ENCODE measurements at regions not wholly inside any gene's neighbourhood (a gene's known extent, or its start where the extent isn't known, plus 50 kb on each side); places are given as distances from the start of the nearest gene placed in this dataset.

DNA sequence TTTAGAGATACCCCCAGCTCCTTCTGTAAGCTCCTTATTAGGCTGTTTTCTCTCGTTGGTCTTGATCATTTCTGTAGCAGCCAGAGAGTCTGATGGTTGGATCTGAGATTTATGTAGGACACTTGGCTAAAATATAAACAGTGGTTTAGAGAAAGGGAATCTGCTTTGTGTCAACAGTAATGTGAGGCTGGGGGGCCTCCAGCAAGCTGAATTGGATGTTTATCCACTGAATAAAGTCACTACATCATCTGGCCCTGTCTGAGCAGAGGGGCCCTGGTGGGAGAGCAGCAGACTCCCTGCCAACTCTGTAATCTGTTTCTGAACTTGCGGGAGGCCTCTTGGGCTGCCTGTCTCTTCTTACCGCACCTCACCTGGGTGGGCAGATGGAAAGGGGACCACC is 328.5 kb upstream of the PLET1 start:
- intact Hi-C loops (cut with DNase I; ENCODE audit: low total_unique reads), result loop anchor here (10.0 kb wide), 1 partner anchor 516 kb away; no protein-coding TSS in a partner anchor
- no peak overlapping the region for H3K4me3 ChIP-seq (ENCODE audit: low read depth, poor library complexity, severe bottlenecking)
- DNase-seq (ENCODE audit: low spot score in 2 of 2), result no peak
- 75 to 77% methylated on average over 3 of the region's 3 CpGs for WGBS, 2 donors
- no peak for TF ChIP-seq POLR2A (IDR thresholded peaks at IDR 0.05)
- TF ChIP-seq, protein P1, sequence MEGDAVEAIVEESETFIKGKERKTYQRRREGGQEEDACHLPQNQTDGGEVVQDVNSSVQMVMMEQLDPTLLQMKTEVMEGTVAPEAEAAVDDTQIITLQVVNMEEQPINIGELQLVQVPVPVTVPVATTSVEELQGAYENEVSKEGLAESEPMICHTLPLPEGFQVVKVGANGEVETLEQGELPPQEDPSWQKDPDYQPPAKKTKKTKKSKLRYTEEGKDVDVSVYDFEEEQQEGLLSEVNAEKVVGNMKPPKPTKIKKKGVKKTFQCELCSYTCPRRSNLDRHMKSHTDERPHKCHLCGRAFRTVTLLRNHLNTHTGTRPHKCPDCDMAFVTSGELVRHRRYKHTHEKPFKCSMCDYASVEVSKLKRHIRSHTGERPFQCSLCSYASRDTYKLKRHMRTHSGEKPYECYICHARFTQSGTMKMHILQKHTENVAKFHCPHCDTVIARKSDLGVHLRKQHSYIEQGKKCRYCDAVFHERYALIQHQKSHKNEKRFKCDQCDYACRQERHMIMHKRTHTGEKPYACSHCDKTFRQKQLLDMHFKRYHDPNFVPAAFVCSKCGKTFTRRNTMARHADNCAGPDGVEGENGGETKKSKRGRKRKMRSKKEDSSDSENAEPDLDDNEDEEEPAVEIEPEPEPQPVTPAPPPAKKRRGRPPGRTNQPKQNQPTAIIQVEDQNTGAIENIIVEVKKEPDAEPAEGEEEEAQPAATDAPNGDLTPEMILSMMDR (IDR thresholded peaks at IDR 0.05), result no peak

DNA sequence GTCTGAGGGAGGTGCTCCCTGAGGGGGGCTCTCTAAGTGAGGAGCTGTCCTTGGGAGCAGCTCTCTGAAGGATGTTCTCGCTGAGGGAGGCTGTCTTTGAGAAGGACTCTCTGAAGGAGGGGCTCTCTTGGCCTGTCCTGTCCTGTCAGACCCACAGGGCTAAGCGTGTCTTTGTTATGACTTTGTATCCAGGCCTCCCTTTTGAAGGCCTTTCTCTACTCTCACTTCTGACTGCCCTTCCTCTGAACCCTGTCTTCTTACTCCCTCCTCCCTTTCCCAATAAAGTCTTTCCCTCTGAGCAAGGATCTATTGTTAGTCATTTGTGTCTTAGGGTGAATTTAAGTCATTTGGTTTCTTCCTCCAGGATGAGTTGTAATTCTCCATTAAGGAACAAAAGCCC is 330.1 kb upstream of the PLET1 start:
- TF ChIP-seq POLR2A (IDR thresholded peaks at IDR 0.05), result no peak
- TF ChIP-seq, protein P1 (IDR thresholded peaks at IDR 0.05), result no peak
- DNase-seq (ENCODE audit: low spot score in 2 of 2), result no peak
- H3K4me3 ChIP-seq (ENCODE audit: low read depth, poor library complexity, severe bottlenecking), result no peak overlapping the region
- intact Hi-C loops (cut with DNase I; ENCODE audit: low total_unique reads), result loop anchor here (5.0 kb wide), 1 partner anchor 697 kb away; no protein-coding TSS in a partner anchor
- WGBS, 2 donors, result 82 to 93% methylated on average over 2 of the region's 2 CpGs

DNA sequence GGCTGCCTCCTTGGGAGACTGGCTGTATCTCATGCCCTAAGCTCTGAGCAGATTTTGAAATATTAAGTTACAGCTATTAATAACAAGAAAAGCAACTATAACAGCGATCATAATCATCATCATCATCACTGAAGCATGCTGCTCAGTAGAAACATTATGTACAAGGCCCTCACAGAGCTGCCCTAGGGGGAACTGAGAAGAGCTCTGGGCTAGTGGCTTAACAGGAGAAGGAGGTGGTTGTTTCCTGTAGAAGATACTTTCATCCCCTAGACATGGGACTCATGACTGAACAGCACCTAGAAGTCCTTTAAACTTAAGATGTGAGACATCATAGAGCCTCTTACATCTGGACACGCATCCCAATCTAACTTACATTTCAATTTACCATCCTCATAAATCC is 332.8 kb upstream of the PLET1 start:
- no peak for DNase-seq (ENCODE audit: low spot score in 2 of 2)
- H3K4me3 ChIP-seq (ENCODE audit: low read depth, poor library complexity, severe bottlenecking), result no peak overlapping the region
- 84 to 94% methylated on average over 2 of the region's 2 CpGs for WGBS, 2 donors
- intact Hi-C loops (cut with DNase I; ENCODE audit: low total_unique reads), result loop anchor here (5.0 kb wide), 1 partner anchor 694 kb away; no protein-coding TSS in a partner anchor
- TF ChIP-seq, protein P1 (IDR thresholded peaks at IDR 0.05), result no peak
- TF ChIP-seq POLR2A (IDR thresholded peaks at IDR 0.05), result no peak

DNA sequence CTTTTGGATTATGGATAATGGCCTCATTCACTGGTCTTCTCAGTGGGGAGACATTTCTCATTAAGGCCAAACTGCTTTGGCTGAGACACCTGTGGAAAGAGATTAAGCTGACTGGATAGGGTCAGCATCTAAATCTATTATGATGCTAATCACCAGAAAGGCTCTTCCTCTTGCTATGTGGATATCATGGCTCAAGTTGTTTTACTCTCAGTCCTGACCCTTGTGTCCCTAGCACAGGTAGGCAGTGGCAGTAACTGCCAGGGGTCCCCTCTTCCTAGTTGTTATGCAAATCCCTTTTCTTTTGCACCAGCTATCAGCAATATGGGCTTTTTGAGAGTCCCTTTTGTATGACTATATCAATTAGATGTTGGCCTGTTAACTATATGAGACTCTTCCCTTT is 335.7 kb upstream of the PLET1 start:
- no peak overlapping the region for H3K4me3 ChIP-seq (ENCODE audit: low read depth, poor library complexity, severe bottlenecking)
- intact Hi-C loops (cut with DNase I; ENCODE audit: low total_unique reads), result no loop called here
- DNase-seq (ENCODE audit: low spot score in 2 of 2), result no peak
- TF ChIP-seq, protein P1 (IDR thresholded peaks at IDR 0.05), result no peak
- TF ChIP-seq POLR2A (IDR thresholded peaks at IDR 0.05), result no peak

DNA sequence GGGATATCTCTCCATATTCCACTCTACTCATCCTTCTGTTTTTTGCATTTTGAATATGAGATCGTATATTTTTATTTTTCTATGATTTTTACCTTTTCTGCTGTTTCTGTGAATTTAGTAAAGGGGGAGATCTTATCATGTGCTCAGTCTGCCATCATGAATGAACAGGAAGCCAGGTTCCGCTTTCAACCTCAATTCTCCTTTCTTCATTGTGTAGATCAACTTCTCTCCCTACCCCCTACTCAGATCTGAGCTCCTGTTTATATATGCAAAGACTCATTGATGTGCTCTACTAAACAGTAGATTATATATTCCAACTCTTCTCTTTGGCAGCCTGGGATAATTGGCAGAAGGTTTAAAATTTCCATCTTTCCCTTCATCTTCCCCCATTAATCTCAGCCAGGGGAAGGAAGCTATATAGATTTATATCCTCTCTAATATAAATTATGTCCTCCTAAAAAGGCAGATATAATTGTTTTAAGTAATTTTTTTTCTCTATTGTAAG is 336.7 kb upstream of the PLET1 start:
- intact Hi-C loops (cut with DNase I; ENCODE audit: low total_unique reads), result no loop called here
- 89 to 90% methylated on average over 2 of the region's 2 CpGs for whole genome bisulfite sequencing, 2 donors
- DNase-seq (ENCODE audit: low spot score in 2 of 2), result no peak

More for the DNA sequence above, 336.7 kb upstream of the PLET1 start:
- no peak overlapping the region for H3K4me3 ChIP-seq (ENCODE audit: low read depth, poor library complexity, severe bottlenecking)
- no peak for TF ChIP-seq POLR2A (IDR thresholded peaks at IDR 0.05)
- TF ChIP-seq, protein P1 (IDR thresholded peaks at IDR 0.05), result no peak
